WTC11 (cell line): ENCODE measurements at regions not wholly inside any gene's neighbourhood (a gene's known extent, or its start where the extent isn't known, plus 50 kb on each side); places are given as distances from the start of the nearest gene placed in this dataset.

Source experiments
- CREM ChIP-seq: sonication (generic); formaldehyde crosslinking; IDR thresholded peaks from 2 replicates; pipeline ENCODE4 v1.8.1; 2022; ENCODE audit warnings: mild to moderate bottlenecking, missing genetic modification reagents, moderate library complexity
- CTCF ChIP-seq: fragments of 200-600 bp; IDR thresholded peaks from 2 replicates; pipeline ENCODE4 v1.8.0; 2022; ENCODE audit warnings: antibody characterized with exemption
- FOXP4 ChIP-seq: sonication (generic); formaldehyde crosslinking; IDR thresholded peaks from 2 replicates; pipeline ENCODE4 v1.8.0; 2022; ENCODE audit warnings: mild to moderate bottlenecking, missing genetic modification reagents
- PREB ChIP-seq: sonication (generic); formaldehyde crosslinking; IDR thresholded peaks from 2 replicates; pipeline ENCODE4 v1.8.1; 2022; ENCODE audit warnings: mild to moderate bottlenecking, missing genetic modification reagents, moderate library complexity, borderline replicate concordance
- RELA ChIP-seq: sonication (generic); formaldehyde crosslinking; IDR thresholded peaks from 2 replicates; pipeline ENCODE4 v1.8.1; 2022; ENCODE audit warnings: missing genetic modification reagents, mild to moderate bottlenecking, borderline replicate concordance
- ZNF219 ChIP-seq: sonication (generic); formaldehyde crosslinking; IDR thresholded peaks from 2 replicates; pipeline ENCODE4 v1.8.0; 2023; ENCODE audit warnings: missing genetic modification reagents, mild to moderate bottlenecking, borderline replicate concordance
- ZNF317 ChIP-seq: sonication (generic); formaldehyde crosslinking; IDR thresholded peaks from 2 replicates; pipeline ENCODE4 v1.8.1; 2023; ENCODE audit warnings: low read depth, mild to moderate bottlenecking, moderate library complexity, missing genetic modification reagents, borderline replicate concordance
- ZNF396 ChIP-seq: fragments of 250-450 bp; sonication (Bioruptor Pico); IDR thresholded peaks from 2 replicates; pipeline ENCODE4 v1.8.0; 2021; ENCODE audit warnings: mild to moderate bottlenecking, moderate library complexity, borderline replicate concordance

GRCh38 chr5:103923616-103924168, 361.1 kb upstream of the NUDT12 start:
- no peak for TF ChIP-seq ZNF317 (CRISPR knock-in tag)
- no peak for TF ChIP-seq CTCF
- TF ChIP-seq CREM (CRISPR knock-in tag) = no peak
- no peak for TF ChIP-seq RELA (CRISPR knock-in tag)
- no peak for TF ChIP-seq FOXP4 (CRISPR knock-in tag)
- TF ChIP-seq ZNF219 (CRISPR knock-in tag) = no peak
- TF ChIP-seq PREB = no peak
- no peak for TF ChIP-seq ZNF396 (CRISPR knock-in tag)
